HCT116 (cell line): ENCODE measurements at regions not wholly inside any gene's neighbourhood (a gene's known extent, or its start where the extent isn't known, plus 50 kb on each side); places are given as distances from the start of the nearest gene placed in this dataset.

Experiments used
- ATAC-seq: fragments of 200-7000 bp; cut with Tn5 transposase; 2 replicates; pipeline ENCODE4 v1.9.1; 2020; ENCODE audit warnings: mild to moderate bottlenecking, moderate library complexity
- BruUV-seq: library from RNA; stranded (reverse); fragments of 400-500 nt; replicated peaks from 2 replicates; lab custom pipeline; 2021; lab: Mats Ljungman, UMichigan
- CTCF ChIA-PET: fragments of 300-600 bp; sonication (Branson Sonifier 250); formaldehyde crosslinking; loops from one replicate; lab custom pipeline; 2021; ENCODE audit warnings: antibody characterized with exemption; lab: Charles Lee
- POLR2A ChIA-PET: fragments of 300-600, 350-600 bp; sonication (Branson Sonifier 250); formaldehyde crosslinking; loops from one replicate; lab custom pipeline; 2021; ENCODE audit warnings: antibody characterized with exemption; lab: Charles Lee
- RAD21 ChIA-PET, 2 experiments: fragments of 300-600 bp; sonication (Branson Sonifier 250); formaldehyde crosslinking; loops; one replicate each; lab custom pipeline; 2023; ENCODE audit warnings: low total read pairs in 2 of 2; ENCODE audit not compliant: uncharacterized antibody in 2 of 2, unreplicated experiment in 2 of 2, low non-redundant PET in 1 of 2; lab: Charles Lee
- DNase-seq: peaks from one replicate; pipeline ENCODE4 v3.0.0-alpha.2; 2010; ENCODE audit warnings: low read depth, low spot score
- H2AFZ ChIP-seq: fragments of 200-600 bp; shearing (Covaris generic), sonication (generic); 2 replicates; pipeline ENCODE4 v1.6.1; 2017; ENCODE audit warnings: low read depth, mixed run types, mixed read lengths, antibody characterized with exemption, low read length; ENCODE audit not compliant: poor library complexity, severe bottlenecking
- H3K27ac ChIP-seq: 2 replicates; pipeline ENCODE4 v1.5.1; 2012; ENCODE audit warnings: low read depth, low read length
- H3K27me3 ChIP-seq: fragments of 200-600 bp; sonication (generic); 2 replicates; pipeline ENCODE4 v1.6.1; 2016; ENCODE audit warnings: mixed run types, low read length, mixed read lengths; ENCODE audit not compliant: insufficient read depth
- H3K36me3 ChIP-seq, 2 experiments: fragments of 200-500 bp in 1 of 2; fragments of 200-600 bp in 1 of 2; sonication (Bioruptor generic) in 1 of 2; sonication (generic) in 1 of 2; 2 replicates each; pipeline versions ENCODE4 v1.5.1 to v1.6.1; 2014 to 2016; ENCODE audit warnings: low read length in 2 of 2, inconsistent platforms in 1 of 2, mixed read lengths in 1 of 2, mixed run types in 1 of 2; ENCODE audit not compliant: insufficient read depth in 2 of 2, control insufficient read depth in 1 of 2
- H3K4me1 ChIP-seq, 2 experiments: fragments of 200-600 bp in 1 of 2; sonication (generic) in 1 of 2; 2 replicates each; pipeline versions ENCODE4 v1.5.1 to v1.6.1; 2012 to 2017; ENCODE audit warnings: low read length in 2 of 2, inconsistent platforms in 1 of 2, mild to moderate bottlenecking in 1 of 2, mixed read lengths in 1 of 2, mixed run types in 1 of 2, moderate library complexity in 1 of 2; ENCODE audit not compliant: insufficient read depth in 2 of 2, control insufficient read depth in 1 of 2
- H3K4me2 ChIP-seq: fragments of 200-600 bp; sonication (generic); 2 replicates; pipeline ENCODE4 v1.6.1; 2017; ENCODE audit warnings: mixed run types, low read length, mixed read lengths
- H3K4me3 ChIP-seq, 2 experiments: fragments of 200-600 bp in 1 of 2; sonication (generic) in 1 of 2; replicated peaks in 1 of 2; 2 replicates each; pipeline ENCODE4 v1.5.1; 2011 to 2016; ENCODE audit warnings: low read length in 2 of 2, control low read depth in 1 of 2, low read depth in 1 of 2, mild to moderate bottlenecking in 1 of 2, mixed read lengths in 1 of 2, mixed run types in 1 of 2
- H3K79me2 ChIP-seq: fragments of 200-600 bp; sonication (generic); 2 replicates; pipeline ENCODE4 v1.6.1; 2017; ENCODE audit warnings: mild to moderate bottlenecking, mixed run types, low read length, moderate library complexity, mixed read lengths; ENCODE audit not compliant: insufficient read depth
- H3K9ac ChIP-seq: fragments of 200-600 bp; sonication (generic); 2 replicates; pipeline ENCODE4 v1.6.1; 2016; ENCODE audit warnings: low read length, mixed read lengths
- H3K9me2 ChIP-seq: fragments of 200-600 bp; sonication (generic), shearing (Covaris generic); 2 replicates; pipeline ENCODE4 v1.6.1; 2017; ENCODE audit warnings: mixed run types, mild to moderate bottlenecking, moderate library complexity; ENCODE audit not compliant: insufficient read depth
- H3K9me3 ChIP-seq, 2 experiments: fragments of 200-500 bp in 1 of 2; fragments of 200-600 bp in 1 of 2; sonication (Bioruptor generic) in 1 of 2; sonication (generic) in 1 of 2; 2 replicates each; pipeline ENCODE4 v1.6.1; 2014 to 2017; ENCODE audit warnings: low read length in 2 of 2, mixed read lengths in 2 of 2, inconsistent platforms in 1 of 2, low read depth in 1 of 2, mild to moderate bottlenecking in 1 of 2, mixed run types in 1 of 2, moderate library complexity in 1 of 2; ENCODE audit not compliant: control insufficient read depth in 1 of 2, insufficient read depth in 1 of 2
- H4K20me1 ChIP-seq: fragments of 200-600 bp; sonication (generic), shearing (Covaris generic); 2 replicates; pipeline ENCODE4 v1.6.1; 2017; ENCODE audit warnings: mixed run types, mild to moderate bottlenecking, moderate library complexity; ENCODE audit not compliant: insufficient read depth
- CEBPB ChIP-seq: IDR thresholded peaks from 2 replicates; pipeline ENCODE4 v1.6.1; 2012; ENCODE audit warnings: low read depth
- CTCF ChIP-seq, 3 experiments: fragments of 200-600 bp in 1 of 3; sonication (generic) in 1 of 3; IDR thresholded peaks in 2 of 3; conservative IDR thresholded peaks in 1 of 3; 2 replicates each; pipeline ENCODE4 v1.5.1; 2012 to 2017; ENCODE audit warnings: low read depth in 2 of 3, low read length in 2 of 3, antibody characterized with exemption in 1 of 3, borderline replicate concordance in 1 of 3, control low read depth in 1 of 3, mild to moderate bottlenecking in 1 of 3, mixed read lengths in 1 of 3, mixed run types in 1 of 3, moderate library complexity in 1 of 3; ENCODE audit not compliant: insufficient read depth in 1 of 3
- EGR1 ChIP-seq: IDR thresholded peaks from 2 replicates; pipeline ENCODE4 v1.6.1; 2012; ENCODE audit warnings: low read depth
- ELF1 ChIP-seq: IDR thresholded peaks from 2 replicates; pipeline ENCODE4 v1.6.1; 2012; ENCODE audit warnings: low read depth, borderline replicate concordance
- EZH2 ChIP-seq: fragments of 200-600 bp; sonication (generic); IDR thresholded peaks from 2 replicates; pipeline ENCODE4 v1.6.1; 2017; ENCODE audit warnings: antibody characterized with exemption, mixed run types
- EZH2phosphoT487 ChIP-seq: fragments of 200-600 bp; IDR thresholded peaks from 2 replicates; pipeline ENCODE4 v1.6.1; 2018; ENCODE audit warnings: antibody characterized with exemption, borderline replicate concordance
- FOSL1 ChIP-seq: IDR thresholded peaks from 2 replicates; pipeline ENCODE4 v1.6.1; 2012; ENCODE audit warnings: low read depth
- JUND ChIP-seq: IDR thresholded peaks from 2 replicates; pipeline ENCODE4 v1.6.1; 2012
- POLR2AphosphoS5 ChIP-seq: IDR thresholded peaks from 2 replicates; pipeline ENCODE4 v1.6.1; 2011; ENCODE audit warnings: mild to moderate bottlenecking, low read depth, low read length, moderate library complexity
- RAD21 ChIP-seq: IDR thresholded peaks from 2 replicates; pipeline ENCODE4 v1.6.1; 2012; ENCODE audit warnings: low read depth, mild to moderate bottlenecking
- REST ChIP-seq: IDR thresholded peaks from 2 replicates; pipeline ENCODE4 v1.6.1; 2012; ENCODE audit warnings: low read depth
- SIN3A ChIP-seq: IDR thresholded peaks from 2 replicates; pipeline ENCODE4 v1.6.1; 2012; ENCODE audit warnings: low read depth
- SP1 ChIP-seq: IDR thresholded peaks from 2 replicates; pipeline ENCODE4 v1.6.1; 2012; ENCODE audit warnings: low read depth
- SRF ChIP-seq: IDR thresholded peaks from 2 replicates; pipeline ENCODE4 v1.6.1; 2012; ENCODE audit warnings: low read depth
- TCF7L2 ChIP-seq: IDR thresholded peaks from 2 replicates; pipeline ENCODE4 v1.7.0; 2011; ENCODE audit warnings: borderline replicate concordance, inconsistent platforms; ENCODE audit not compliant: insufficient read depth, insufficient read length; ENCODE audit errors: extremely low read depth
- YY1 ChIP-seq: IDR thresholded peaks from 2 replicates; pipeline ENCODE4 v1.6.1; 2011; ENCODE audit warnings: low read length, low read depth, moderate library complexity, mild to moderate bottlenecking; ENCODE audit not compliant: insufficient replicate concordance; ENCODE audit errors: extremely low read depth
- ZBTB33 ChIP-seq: IDR thresholded peaks from 2 replicates; pipeline ENCODE4 v1.6.1; 2011; ENCODE audit warnings: mild to moderate bottlenecking, low read length, moderate library complexity; ENCODE audit not compliant: insufficient replicate concordance; ENCODE audit errors: extremely low read depth
- ZFX ChIP-seq: fragments of 450-650 bp; IDR thresholded peaks from 2 replicates; pipeline ENCODE4 v1.6.1; 2017
- ZNF274 ChIP-seq: fragments of 200-500 bp; sonication (Bioruptor generic); IDR thresholded peaks from 2 replicates; pipeline ENCODE4 v1.6.1; 2014; ENCODE audit warnings: mild to moderate bottlenecking, low read depth, low read length, inconsistent platforms
- intact Hi-C: fragments of 100-400 bp; cut with micrococcal nuclease; formaldehyde crosslinking; loops from 2 replicates; pipeline ENCODE4 v1.10.0; 2022
- TF ChIP-seq, protein P1 (sequence below): IDR thresholded peaks from 2 replicates; pipeline ENCODE4 v1.6.1; 2012

DNA sequence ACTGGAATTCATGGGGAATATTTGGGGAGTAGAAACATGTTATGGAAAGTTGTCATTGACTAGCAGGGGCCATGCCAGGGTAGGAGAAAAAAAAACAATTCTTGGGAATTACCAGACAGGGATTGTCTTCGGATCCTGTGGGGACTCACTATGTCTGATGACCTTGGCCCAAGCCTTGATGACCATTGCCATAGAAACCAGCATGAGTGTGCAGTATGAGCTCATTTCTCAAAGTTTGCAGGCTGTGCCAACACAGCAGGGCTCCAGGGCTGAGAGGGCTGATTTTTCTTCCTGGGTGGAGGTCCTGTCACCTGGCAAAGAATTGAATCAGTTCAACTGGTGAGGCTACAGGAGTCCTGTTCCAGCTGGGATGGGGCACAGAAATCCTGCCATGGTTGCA is 198.3 kb downstream of the ADRA2A start:
- no peaks in the 10 kb centered on the region for H3K9me3 ChIP-seq
- intact Hi-C loops: no loop called here
- RAD21 ChIA-PET: no interaction called here
- no TSS peak for BruUV-seq
- no peaks in the 10 kb centered on the region for H3K9me2 ChIP-seq
- no peak overlapping the region for H2AFZ ChIP-seq
- no peak overlapping the region for H3K4me3 ChIP-seq
- DNase-seq (no peak), ATAC-seq (no peak)
- POLR2A ChIA-PET: no interaction called here
- H3K9ac ChIP-seq: no peak overlapping the region
- peaks cover 45% of the 10 kb centered on the region for H3K27me3 ChIP-seq
- TF ChIP-seq SRF: no peak
- no peak for TF ChIP-seq EZH2phosphoT487
- TF ChIP-seq, protein P1, sequence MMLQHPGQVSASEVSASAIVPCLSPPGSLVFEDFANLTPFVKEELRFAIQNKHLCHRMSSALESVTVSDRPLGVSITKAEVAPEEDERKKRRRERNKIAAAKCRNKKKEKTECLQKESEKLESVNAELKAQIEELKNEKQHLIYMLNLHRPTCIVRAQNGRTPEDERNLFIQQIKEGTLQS: no peak
- no peak for TF ChIP-seq SP1
- TF ChIP-seq JUND: no peak
- no peak for TF ChIP-seq ZFX
- TF ChIP-seq FOSL1: no peak
- TF ChIP-seq ZNF274: no peak
- TF ChIP-seq RAD21: no peak
- no peak for TF ChIP-seq EGR1
- TF ChIP-seq REST: no peak
- TF ChIP-seq SIN3A: no peak
- TF ChIP-seq CTCF (IDR thresholded peaks at IDR 0.05 in 2 of 3, conservative IDR thresholded peaks at IDR 0.05 in 1 of 3; ENCODE audit: borderline replicate concordance in 1 of 3, insufficient read depth in 1 of 3, low read depth in 2 of 3, low read length in 2 of 3): no peak
- no peak for TF ChIP-seq EZH2
- TF ChIP-seq CEBPB: no peak
- TF ChIP-seq POLR2AphosphoS5: no peak
- no peak for TF ChIP-seq ELF1
- no peak for TF ChIP-seq ZBTB33
- no peak for TF ChIP-seq YY1
- TF ChIP-seq TCF7L2: no peak
- TF ChIP-seq, all 23 proteins: peak for 0
- H3K4me1 ChIP-seq: no peaks in the 10 kb centered on the region
- CTCF ChIA-PET: no interaction called here
- H3K4me2 ChIP-seq: no peak overlapping the region
- no peak overlapping the region for H3K27ac ChIP-seq
- H3K79me2 ChIP-seq: no peaks in the 10 kb centered on the region
- H4K20me1 ChIP-seq: no peaks in the 10 kb centered on the region
- no peaks in the 10 kb centered on the region for H3K36me3 ChIP-seq
